Fibroblast of lung (primary cell): ENCODE measurements at regions not wholly inside any gene's neighbourhood (a gene's known extent, or its start where the extent isn't known, plus 50 kb on each side); places are given as distances from the start of the nearest gene placed in this dataset.

ENCODE experiments used
- DNase-seq, 2 donors: peaks; one replicate each; pipeline versions ENCODE4 v3.0.0 to v3.0.0-alpha.2; 2010; ENCODE audit warnings: low read depth in 2 of 2
- H2AFZ ChIP-seq: 2 replicates; pipeline ENCODE4 v1.5.1; 2012; ENCODE audit warnings: low read length, control low read depth, inconsistent platforms
- H3K27ac ChIP-seq: 2 replicates; pipeline ENCODE4 v1.5.1; 2011; ENCODE audit warnings: low read length, control low read depth; ENCODE audit not compliant: insufficient read depth
- H3K27me3 ChIP-seq: 2 replicates; pipeline ENCODE4 v1.5.1; 2011; ENCODE audit warnings: mild to moderate bottlenecking, low read length; ENCODE audit not compliant: control insufficient read depth, insufficient read depth
- H3K36me3 ChIP-seq: 2 replicates; pipeline ENCODE4 v1.5.1; 2011; ENCODE audit warnings: low read length; ENCODE audit not compliant: control insufficient read depth, insufficient read depth
- H3K4me1 ChIP-seq: 2 replicates; pipeline ENCODE4 v1.5.1; 2011; ENCODE audit warnings: low read length; ENCODE audit not compliant: control insufficient read depth, insufficient read depth; ENCODE audit errors: extremely low read depth
- H3K4me2 ChIP-seq: 2 replicates; pipeline ENCODE4 v1.5.1; 2011; ENCODE audit warnings: low read length, control low read depth; ENCODE audit not compliant: insufficient read depth; ENCODE audit errors: extremely low read depth
- H3K4me3 ChIP-seq, 4 experiments: fragments of 200-600 bp in 1 of 4; sonication (generic) in 1 of 4; replicated peaks in 1 of 4; 2 replicates each; pipeline ENCODE4 v1.5.1; 2011 to 2016; ENCODE audit warnings: low read length in 4 of 4, low read depth in 3 of 4, mild to moderate bottlenecking in 3 of 4, control low read depth in 2 of 4, inconsistent platforms in 1 of 4, mixed read lengths in 1 of 4; ENCODE audit not compliant: insufficient read depth in 1 of 4; ENCODE audit errors: control extremely low read depth in 1 of 4
- H3K79me2 ChIP-seq: 2 replicates; pipeline ENCODE4 v1.5.1; 2012; ENCODE audit warnings: mild to moderate bottlenecking, low read length, inconsistent platforms; ENCODE audit not compliant: control insufficient read depth, insufficient read depth
- H3K9ac ChIP-seq: 2 replicates; pipeline ENCODE4 v1.5.1; 2011; ENCODE audit warnings: mild to moderate bottlenecking, low read length, control low read depth; ENCODE audit not compliant: insufficient read depth
- H3K9me3 ChIP-seq: 2 replicates; pipeline ENCODE4 v1.5.1; 2012; ENCODE audit warnings: low read depth, low read length; ENCODE audit not compliant: control insufficient read depth, insufficient read depth
- H4K20me1 ChIP-seq: 2 replicates; pipeline ENCODE4 v1.5.1; 2011; ENCODE audit warnings: low read length; ENCODE audit not compliant: control insufficient read depth, insufficient read depth; ENCODE audit errors: extremely low read depth
- EZH2 ChIP-seq: IDR thresholded peaks from 2 replicates; pipeline ENCODE4 v1.5.1; 2012; ENCODE audit warnings: low read length, control low read depth, mild to moderate bottlenecking; ENCODE audit errors: missing control alignments
- TF ChIP-seq, protein P1 (sequence below), 2 donors: IDR thresholded peaks in 1 of 2; conservative IDR thresholded peaks in 1 of 2; 1 replicate in 1 of 2; 2 replicates in 1 of 2; pipeline ENCODE4 v1.5.1; 2011 to 2012; ENCODE audit warnings: low read length in 2 of 2, control low read depth in 1 of 2, inconsistent platforms in 1 of 2, low read depth in 1 of 2, mild to moderate bottlenecking in 1 of 2

DNA sequence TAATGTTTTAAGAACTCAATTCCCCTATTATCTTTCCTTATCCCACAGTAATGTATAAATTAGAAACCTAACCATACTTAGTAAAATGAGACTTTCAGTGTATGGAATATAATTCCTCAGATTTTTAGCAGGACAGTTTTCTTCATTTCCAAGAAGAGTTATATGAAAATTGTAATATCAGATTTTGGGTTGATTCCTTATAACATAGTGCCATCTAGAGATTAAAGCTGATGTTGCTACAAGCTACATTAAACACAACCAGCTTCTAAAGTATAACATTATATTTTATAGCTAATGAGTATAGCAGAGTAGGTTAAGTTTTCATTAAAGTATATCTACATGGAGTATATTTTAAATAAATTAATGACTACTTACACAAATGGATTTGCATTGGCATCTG lies 99.7 kb upstream of the MIR17HG start:
- Histone ChIP-seq H3K9me3 (no peaks in the 10 kb centered on the region), H2AFZ (no peak overlapping the region), H3K79me2 (no peaks in the 10 kb centered on the region), H3K27me3 (no peaks in the 10 kb centered on the region), H3K4me2 (no peak overlapping the region), H3K27ac (no peak overlapping the region), H3K36me3 (no peaks in the 10 kb centered on the region), H3K9ac (no peak overlapping the region), H3K4me3 (no peak overlapping the region), H3K4me1 (no peaks in the 10 kb centered on the region), H4K20me1 (no peaks in the 10 kb centered on the region)
- DNase-seq, result peak in 1 of 2 donors; percentile 15
- no peak for TF ChIP-seq EZH2
- TF ChIP-seq, protein P1, sequence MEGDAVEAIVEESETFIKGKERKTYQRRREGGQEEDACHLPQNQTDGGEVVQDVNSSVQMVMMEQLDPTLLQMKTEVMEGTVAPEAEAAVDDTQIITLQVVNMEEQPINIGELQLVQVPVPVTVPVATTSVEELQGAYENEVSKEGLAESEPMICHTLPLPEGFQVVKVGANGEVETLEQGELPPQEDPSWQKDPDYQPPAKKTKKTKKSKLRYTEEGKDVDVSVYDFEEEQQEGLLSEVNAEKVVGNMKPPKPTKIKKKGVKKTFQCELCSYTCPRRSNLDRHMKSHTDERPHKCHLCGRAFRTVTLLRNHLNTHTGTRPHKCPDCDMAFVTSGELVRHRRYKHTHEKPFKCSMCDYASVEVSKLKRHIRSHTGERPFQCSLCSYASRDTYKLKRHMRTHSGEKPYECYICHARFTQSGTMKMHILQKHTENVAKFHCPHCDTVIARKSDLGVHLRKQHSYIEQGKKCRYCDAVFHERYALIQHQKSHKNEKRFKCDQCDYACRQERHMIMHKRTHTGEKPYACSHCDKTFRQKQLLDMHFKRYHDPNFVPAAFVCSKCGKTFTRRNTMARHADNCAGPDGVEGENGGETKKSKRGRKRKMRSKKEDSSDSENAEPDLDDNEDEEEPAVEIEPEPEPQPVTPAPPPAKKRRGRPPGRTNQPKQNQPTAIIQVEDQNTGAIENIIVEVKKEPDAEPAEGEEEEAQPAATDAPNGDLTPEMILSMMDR (conservative IDR thresholded peaks at IDR 0.05 in 1 of 2, IDR thresholded peaks at IDR 0.05 in 1 of 2; ENCODE audit: low read depth in 1 of 2, low read length in 2 of 2), result peak in 1 of 2 donors; percentile 10

DNA sequence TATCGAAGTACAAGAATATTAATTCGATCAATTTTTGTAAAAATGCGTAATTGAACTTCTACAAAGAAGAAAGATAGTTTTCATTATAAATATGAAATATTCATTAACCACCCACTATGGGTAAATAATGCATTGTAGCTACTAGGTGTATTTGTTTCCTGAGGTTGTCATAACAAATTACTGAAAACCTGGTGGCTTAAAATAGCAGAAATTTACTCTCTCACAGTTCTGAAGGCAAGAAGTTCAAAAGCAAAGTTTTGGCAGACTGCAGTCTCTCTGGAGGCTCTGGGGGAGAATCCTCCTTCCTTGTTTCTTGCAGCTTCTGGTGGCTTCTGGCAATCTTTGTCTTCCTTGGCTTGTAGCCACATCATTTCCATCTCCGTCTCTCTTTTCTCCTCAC lies 99.2 kb upstream of the MIR17HG start:
- no peaks in the 10 kb centered on the region for H3K27me3 ChIP-seq
- DNase-seq, result no peak
- TF ChIP-seq EZH2, result no peak
- TF ChIP-seq, protein P1 (conservative IDR thresholded peaks at IDR 0.05 in 1 of 2, IDR thresholded peaks at IDR 0.05 in 1 of 2; ENCODE audit: low read depth in 1 of 2, low read length in 2 of 2), result no peak
- H3K4me1 ChIP-seq, result no peaks in the 10 kb centered on the region
- no peak overlapping the region for H3K27ac ChIP-seq
- no peak overlapping the region for H3K9ac ChIP-seq
- no peaks in the 10 kb centered on the region for H3K9me3 ChIP-seq
- no peaks in the 10 kb centered on the region for H3K36me3 ChIP-seq
- H4K20me1 ChIP-seq, result no peaks in the 10 kb centered on the region
- H3K4me2 ChIP-seq, result no peak overlapping the region
- H3K4me3 ChIP-seq, result no peak overlapping the region
- H2AFZ ChIP-seq, result no peak overlapping the region
- H3K79me2 ChIP-seq, result no peaks in the 10 kb centered on the region

DNA sequence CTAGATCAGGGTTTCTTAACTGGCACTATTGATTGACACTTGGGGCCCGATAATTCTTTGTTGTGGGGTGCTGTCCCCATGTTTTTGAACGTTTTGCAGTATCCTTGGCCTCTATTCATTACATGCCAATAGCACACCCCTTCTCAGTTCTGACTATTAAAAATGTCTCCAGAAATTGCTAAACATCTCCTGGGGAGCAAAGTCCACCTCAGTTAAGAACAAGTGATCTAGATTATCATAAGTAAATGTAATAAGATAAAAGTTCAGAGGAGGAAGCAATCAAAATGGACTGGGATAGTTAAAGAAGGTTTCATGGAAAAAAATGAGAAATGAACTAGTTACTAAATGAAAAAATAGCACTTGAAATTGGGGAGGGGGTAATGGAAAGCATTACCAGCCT lies 98.1 kb upstream of the MIR17HG start:
- no peak overlapping the region for H3K4me3 ChIP-seq
- no peak for DNase-seq
- no peak overlapping the region for H2AFZ ChIP-seq
- H3K79me2 ChIP-seq, result no peaks in the 10 kb centered on the region
- no peak overlapping the region for H3K4me2 ChIP-seq
- H3K36me3 ChIP-seq, result no peaks in the 10 kb centered on the region
- TF ChIP-seq, protein P1 (conservative IDR thresholded peaks at IDR 0.05 in 1 of 2, IDR thresholded peaks at IDR 0.05 in 1 of 2; ENCODE audit: low read depth in 1 of 2, low read length in 2 of 2), result no peak
- TF ChIP-seq EZH2, result no peak
- no peaks in the 10 kb centered on the region for H3K9me3 ChIP-seq
- H3K9ac ChIP-seq, result no peak overlapping the region
- no peaks in the 10 kb centered on the region for H3K4me1 ChIP-seq
- H3K27me3 ChIP-seq, result no peaks in the 10 kb centered on the region
- H3K27ac ChIP-seq, result no peak overlapping the region
- H4K20me1 ChIP-seq, result no peaks in the 10 kb centered on the region
